Thyroid gland (tissue), 4 donors: ENCODE measurements at regions not wholly inside any gene's neighbourhood (a gene's known extent, or its start where the extent isn't known, plus 50 kb on each side); places are given as distances from the start of the nearest gene placed in this dataset.

ENCODE experiments used
- DNase-seq, 2 donors: peaks; one replicate each; pipeline ENCODE4 v3.0.0-alpha.2; 2019
- H3K27ac ChIP-seq, 3 donors: fragments of 200-600 bp; sonication (generic); 1 replicate in 2 of 3; 2 replicates in 1 of 3; pipeline ENCODE4 v1.5.1; 2016 to 2019; ENCODE audit warnings: mild to moderate bottlenecking in 1 of 3, moderate library complexity in 1 of 3
- H3K27me3 ChIP-seq: fragments of 200-600 bp; sonication (generic); one replicate; pipeline ENCODE4 v1.5.1; 2019
- H3K36me3 ChIP-seq, 2 donors: fragments of 200-600 bp; sonication (generic); one replicate each; pipeline ENCODE4 v1.5.1; 2016 to 2019
- H3K4me1 ChIP-seq, 2 donors: fragments of 200-600 bp; sonication (generic); one replicate each; pipeline ENCODE4 v1.5.1; 2017 to 2019
- H3K4me3 ChIP-seq, 3 donors: fragments of 200-600 bp; sonication (generic); replicated peaks in 1 of 3; 1 replicate in 2 of 3; 2 replicates in 1 of 3; pipeline ENCODE4 v1.5.1; 2016; ENCODE audit warnings: mild to moderate bottlenecking in 1 of 3
- H3K9me3 ChIP-seq: fragments of 200-600 bp; sonication (generic); one replicate; pipeline ENCODE4 v1.5.1; 2017
- CTCF ChIP-seq, 6 experiments: fragments of 200-600 bp in 3 of 6; fragments of 450-650 bp in 3 of 6; sonication (generic) in 3 of 6; IDR thresholded peaks; one replicate each; pipeline ENCODE4 v1.5.1; 2016 to 2019; ENCODE audit warnings: antibody characterized with exemption in 6 of 6, mild to moderate bottlenecking in 2 of 6, inconsistent platforms in 1 of 6, moderate library complexity in 1 of 6
- POLR2A ChIP-seq, 2 donors: fragments of 450-650 bp; IDR thresholded peaks; one replicate each; pipeline ENCODE4 v1.6.1; 2017; ENCODE audit warnings: antibody characterized with exemption in 2 of 2, mild to moderate bottlenecking in 2 of 2, moderate library complexity in 1 of 2
- WGBS, 2 donors: methylation state at CpG; one replicate each; pipeline ENCODE4 v1.1.5; 2017; 5-methylcytosine and 5-hydroxymethylcytosine counted together
- intact Hi-C: fragments of 100-400 bp; cut with DNase I; formaldehyde crosslinking; loops from one replicate; pipeline ENCODE4 v1.15.1; 2023

- no peak for TF ChIP-seq CTCF (IDR thresholded peaks at IDR 0.05)
- TF ChIP-seq POLR2A (IDR thresholded peaks at IDR 0.05) = no peak
- Histone ChIP-seq H3K4me3 (no peak overlapping the region), H3K27me3 (no peaks in the 10 kb centered on the region), H3K36me3 (no peaks in the 10 kb centered on the region), H3K9me3 (no peaks in the 10 kb centered on the region), H3K4me1 (peaks cover 0 to 4% of the 10 kb centered on the region in 2 donors), H3K27ac (no peak overlapping the region)
- WGBS, 2 donors = 40 to 57% methylated on average over 1 of the region's 1 CpG
- intact Hi-C loops = no loop called here
- no peak for DNase-seq
These were observed 80.8 kb downstream of the TLR4 start for GRCh38 chr9:117784996-117785395.

- Histone ChIP-seq H3K9me3 (no peaks in the 10 kb centered on the region), H3K4me1 (peaks cover 0 to 4% of the 10 kb centered on the region in 2 donors), H3K27ac (no peak overlapping the region), H3K36me3 (no peaks in the 10 kb centered on the region), H3K4me3 (no peak overlapping the region), H3K27me3 (no peaks in the 10 kb centered on the region)
- DNase-seq = no peak
- 82 to 85% methylated on average over 3 of the region's 3 CpGs for WGBS, 2 donors
- TF ChIP-seq CTCF (IDR thresholded peaks at IDR 0.05) (no peak), POLR2A (IDR thresholded peaks at IDR 0.05) (no peak)
- intact Hi-C loops = no loop called here
These were observed 83.5 kb downstream of the TLR4 start for GRCh38 chr9:117787746-117788145.

- no peaks in the 10 kb centered on the region for H3K4me1 ChIP-seq
- no peaks in the 10 kb centered on the region for H3K9me3 ChIP-seq
- intact Hi-C loops = no loop called here
- H3K36me3 ChIP-seq = no peaks in the 10 kb centered on the region
- no peak overlapping the region for H3K4me3 ChIP-seq
- TF ChIP-seq CTCF (IDR thresholded peaks at IDR 0.05) (no peak), POLR2A (IDR thresholded peaks at IDR 0.05) (no peak)
- no peak overlapping the region for H3K27ac ChIP-seq
- H3K27me3 ChIP-seq = no peaks in the 10 kb centered on the region
- no peak for DNase-seq
These were observed 91.1 kb downstream of the TLR4 start for GRCh38 chr9:117795271-117795670.

GRCh38 chr9:117796681-117797080 is 92.5 kb downstream of the TLR4 start:
- Histone ChIP-seq H3K9me3 (no peaks in the 10 kb centered on the region), H3K27ac (no peak overlapping the region), H3K36me3 (no peaks in the 10 kb centered on the region), H3K4me1 (no peaks in the 10 kb centered on the region), H3K4me3 (no peak overlapping the region), H3K27me3 (no peaks in the 10 kb centered on the region)
- no peak for DNase-seq
- WGBS, 2 donors = 66 to 75% methylated on average over 2 of the region's 2 CpGs
- intact Hi-C loops = no loop called here
- no peak for TF ChIP-seq CTCF (IDR thresholded peaks at IDR 0.05)
- no peak for TF ChIP-seq POLR2A (IDR thresholded peaks at IDR 0.05)

- no peak overlapping the region for H3K4me3 ChIP-seq
- intact Hi-C loops = no loop called here
- H3K36me3 ChIP-seq = no peaks in the 10 kb centered on the region
- no peaks in the 10 kb centered on the region for H3K9me3 ChIP-seq
- H3K27ac ChIP-seq = no peak overlapping the region
- DNase-seq = no peak
- TF ChIP-seq POLR2A (IDR thresholded peaks at IDR 0.05) (no peak), CTCF (IDR thresholded peaks at IDR 0.05) (no peak)
- WGBS, 2 donors = 82 to 84% methylated on average over 2 of the region's 2 CpGs
- no peaks in the 10 kb centered on the region for H3K27me3 ChIP-seq
- H3K4me1 ChIP-seq = no peaks in the 10 kb centered on the region
These were observed 96.2 kb downstream of the TLR4 start for GRCh38 chr9:117800389-117800788.
